ENCODE measurements at regions not wholly inside any gene's neighbourhood (a gene's known extent, or its start where the extent isn't known, plus 50 kb on each side); places are given as distances from the start of the nearest gene placed in this dataset.

GRCh38 chr10:33056828-33057596 lies 99.0 kb upstream of the ITGB1 start:
- POLR2A ChIA-PET (ENCODE audit: low non-redundant PET), result no interaction called here
- no TSS peak for BruUV-seq (replicated peaks)

GRCh38 chr10:33055625-33056024 lies 97.6 kb upstream of the ITGB1 start:
- Histone ChIP-seq H3K27me3 (replicated peaks; ENCODE audit: insufficient read depth, low read depth, low read length, poor library complexity) (no peaks in the 10 kb centered on the region), H3K4me1 (ENCODE audit: insufficient read depth, low read length, poor library complexity, severe bottlenecking) (no peaks in the 10 kb centered on the region), H3K4me3 (ENCODE audit: low read depth, low read length, poor library complexity, severe bottlenecking) (no peak overlapping the region), H3K36me3 (ENCODE audit: insufficient read depth, low read length, poor library complexity, severe bottlenecking) (no peaks in the 10 kb centered on the region), H3K9me3 (ENCODE audit: low read depth, low read length, poor library complexity, severe bottlenecking) (no peaks in the 10 kb centered on the region), H3K27ac (ENCODE audit: low read depth, low read length, poor library complexity, severe bottlenecking) (no peak overlapping the region)
- POLR2A ChIA-PET (ENCODE audit: low non-redundant PET), result no interaction called here
- BruUV-seq (replicated peaks), result no TSS peak
- no peak for DNase-seq (ENCODE audit: low spot score)
- intact Hi-C loops (cut with micrococcal nuclease; ENCODE audit: unreplicated experiment), result no loop called here
- CTCF ChIA-PET, result no interaction called here
- TF ChIP-seq EZH2 (IDR thresholded peaks at IDR 0.05; ENCODE audit: borderline replicate concordance, low read depth, low read length, poor library complexity, severe bottlenecking) (no peak), CTCF (conservative IDR thresholded peaks at IDR 0.05; ENCODE audit: low read depth, low read length) (no peak)

More at GRCh38 chr10:33056828-33057596, 99.0 kb upstream of the ITGB1 start:
- intact Hi-C loops (cut with micrococcal nuclease; ENCODE audit: unreplicated experiment), result no loop called here
- H3K4me1 ChIP-seq (ENCODE audit: insufficient read depth, low read length, poor library complexity, severe bottlenecking), result no peaks in the 10 kb centered on the region
- DNase-seq (ENCODE audit: low spot score), result no peak
- CTCF ChIA-PET, result no interaction called here
- H3K36me3 ChIP-seq (ENCODE audit: insufficient read depth, low read length, poor library complexity, severe bottlenecking), result no peaks in the 10 kb centered on the region
- TF ChIP-seq EZH2 (IDR thresholded peaks at IDR 0.05; ENCODE audit: borderline replicate concordance, low read depth, low read length, poor library complexity, severe bottlenecking), result no peak
- no peak for TF ChIP-seq CTCF (conservative IDR thresholded peaks at IDR 0.05; ENCODE audit: low read depth, low read length)
- H3K9me3 ChIP-seq (ENCODE audit: low read depth, low read length, poor library complexity, severe bottlenecking), result no peaks in the 10 kb centered on the region
- no peak overlapping the region for H3K4me3 ChIP-seq (ENCODE audit: low read depth, low read length, poor library complexity, severe bottlenecking)
- no peaks in the 10 kb centered on the region for H3K27me3 ChIP-seq (replicated peaks; ENCODE audit: insufficient read depth, low read depth, low read length, poor library complexity)
- no peak overlapping the region for H3K27ac ChIP-seq (ENCODE audit: low read depth, low read length, poor library complexity, severe bottlenecking)

GRCh38 chr10:33052915-33053810 lies 95.1 kb upstream of the ITGB1 start:
- ChIA-PET POLR2A (ENCODE audit: low non-redundant PET) (no interaction called here), CTCF (no interaction called here)

More at GRCh38 chr10:33052915-33053810, 95.1 kb upstream of the ITGB1 start:
- Histone ChIP-seq H3K36me3 (ENCODE audit: insufficient read depth, low read length, poor library complexity, severe bottlenecking) (no peaks in the 10 kb centered on the region), H3K27ac (ENCODE audit: low read depth, low read length, poor library complexity, severe bottlenecking) (no peak overlapping the region), H3K27me3 (replicated peaks; ENCODE audit: insufficient read depth, low read depth, low read length, poor library complexity) (no peaks in the 10 kb centered on the region), H3K4me1 (ENCODE audit: insufficient read depth, low read length, poor library complexity, severe bottlenecking) (no peaks in the 10 kb centered on the region), H3K4me3 (ENCODE audit: low read depth, low read length, poor library complexity, severe bottlenecking) (no peak overlapping the region), H3K9me3 (ENCODE audit: low read depth, low read length, poor library complexity, severe bottlenecking) (no peaks in the 10 kb centered on the region)
- no TSS peak for BruUV-seq (replicated peaks)
- no peak for DNase-seq (ENCODE audit: low spot score)
- intact Hi-C loops (cut with micrococcal nuclease; ENCODE audit: unreplicated experiment), result no loop called here
- TF ChIP-seq CTCF (conservative IDR thresholded peaks at IDR 0.05; ENCODE audit: low read depth, low read length), result no peak
- TF ChIP-seq EZH2 (IDR thresholded peaks at IDR 0.05; ENCODE audit: borderline replicate concordance, low read depth, low read length, poor library complexity, severe bottlenecking), result no peak
